ENCODE measurements at regions not wholly inside any gene's neighbourhood (a gene's known extent, or its start where the extent isn't known, plus 50 kb on each side); places are given as distances from the start of the nearest gene placed in this dataset.

DNA sequence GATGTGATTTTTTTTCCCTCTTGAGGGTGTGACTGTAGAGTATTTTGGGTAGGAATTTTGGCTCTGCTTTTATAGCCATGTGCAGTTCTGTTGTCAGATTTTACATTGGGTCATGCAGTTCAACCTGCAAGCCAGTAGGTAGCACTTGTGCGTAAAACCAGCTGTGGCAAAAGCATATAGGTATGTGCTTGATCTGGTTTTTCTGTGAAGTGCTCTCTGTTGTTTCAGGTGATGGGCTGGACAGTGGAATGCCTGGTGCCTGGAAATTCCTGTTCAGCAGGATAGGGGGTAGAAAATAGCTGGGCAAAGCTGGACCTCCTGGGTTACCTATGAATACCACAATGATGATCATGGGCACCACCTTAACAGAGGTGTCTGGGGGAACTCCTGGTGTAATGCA, 584.2 kb upstream of the PCDH10 start:
- TF ChIP-seq POLR2A (IDR thresholded peaks at IDR 0.05; ENCODE audit: extremely low read depth, insufficient read length): no peak
- TF ChIP-seq, protein P1, sequence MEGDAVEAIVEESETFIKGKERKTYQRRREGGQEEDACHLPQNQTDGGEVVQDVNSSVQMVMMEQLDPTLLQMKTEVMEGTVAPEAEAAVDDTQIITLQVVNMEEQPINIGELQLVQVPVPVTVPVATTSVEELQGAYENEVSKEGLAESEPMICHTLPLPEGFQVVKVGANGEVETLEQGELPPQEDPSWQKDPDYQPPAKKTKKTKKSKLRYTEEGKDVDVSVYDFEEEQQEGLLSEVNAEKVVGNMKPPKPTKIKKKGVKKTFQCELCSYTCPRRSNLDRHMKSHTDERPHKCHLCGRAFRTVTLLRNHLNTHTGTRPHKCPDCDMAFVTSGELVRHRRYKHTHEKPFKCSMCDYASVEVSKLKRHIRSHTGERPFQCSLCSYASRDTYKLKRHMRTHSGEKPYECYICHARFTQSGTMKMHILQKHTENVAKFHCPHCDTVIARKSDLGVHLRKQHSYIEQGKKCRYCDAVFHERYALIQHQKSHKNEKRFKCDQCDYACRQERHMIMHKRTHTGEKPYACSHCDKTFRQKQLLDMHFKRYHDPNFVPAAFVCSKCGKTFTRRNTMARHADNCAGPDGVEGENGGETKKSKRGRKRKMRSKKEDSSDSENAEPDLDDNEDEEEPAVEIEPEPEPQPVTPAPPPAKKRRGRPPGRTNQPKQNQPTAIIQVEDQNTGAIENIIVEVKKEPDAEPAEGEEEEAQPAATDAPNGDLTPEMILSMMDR (IDR thresholded peaks at IDR 0.05; ENCODE audit: low read depth, low read length): no peak
- no peak for TF ChIP-seq MYC (IDR thresholded peaks at IDR 0.05; ENCODE audit: low read depth, low read length)
- TF ChIP-seq, protein P2, sequence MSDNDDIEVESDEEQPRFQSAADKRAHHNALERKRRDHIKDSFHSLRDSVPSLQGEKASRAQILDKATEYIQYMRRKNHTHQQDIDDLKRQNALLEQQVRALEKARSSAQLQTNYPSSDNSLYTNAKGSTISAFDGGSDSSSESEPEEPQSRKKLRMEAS (IDR thresholded peaks at IDR 0.05; ENCODE audit: low read depth, low read length): no peak
